A549 (cell line): ENCODE measurements at regions not wholly inside any gene's neighbourhood (a gene's known extent, or its start where the extent isn't known, plus 50 kb on each side); places are given as distances from the start of the nearest gene placed in this dataset.

Source experiments
- ATAC-seq, 2 experiments: fragments of 200-7000 bp in 1 of 2; fragments of >200 bp in 1 of 2; cut with Nextera tagmentation in 1 of 2; cut with Tn5 transposase in 1 of 2; 3 replicates each; pipeline versions ENCODE4 v1.8.0 to v1.9.1; 2018 to 2020; ENCODE audit warnings: mild to moderate bottlenecking in 1 of 2, moderate library complexity in 1 of 2
- CTCF ChIA-PET: fragments of 300-600 bp; sonication (Branson Sonifier 250); formaldehyde crosslinking; extraction: SDS; loops from one replicate; lab custom pipeline; 2021; ENCODE audit warnings: antibody characterized with exemption, inconsistent platforms; lab: Yijun Ruan, JAX
- POLR2A ChIA-PET: fragments of 350-600 bp; formaldehyde crosslinking; extraction: SDS; loops from one replicate; lab custom pipeline; 2021; ENCODE audit warnings: antibody characterized with exemption, inconsistent platforms; lab: Yijun Ruan, JAX
- DNase-seq, 2 experiments: peaks; one replicate each; pipeline versions ENCODE4 v3.0.0 to v3.0.0-alpha.2; 2011 to 2016; ENCODE audit warnings: low read depth in 1 of 2, low spot score in 1 of 2
- FAIRE-seq: peaks from 2 replicates; lab custom pipeline; 2011; peaks lifted over from hg19 to GRCh38; lab: Jason Lieb, UNC
- H3K27ac ChIP-seq, 2 experiments: fragments of >200 bp; sonication (Bioruptor Twin); formaldehyde crosslinking; 3 replicates each; pipeline ENCODE4 v1.5.1; 2016 to 2017
- H3K4me1 ChIP-seq: fragments of >200 bp; sonication (Bioruptor Twin); formaldehyde crosslinking; 3 replicates; pipeline ENCODE4 v1.6.1; 2016
- H3K4me2 ChIP-seq: fragments of >200 bp; sonication (Bioruptor Twin); formaldehyde crosslinking; 3 replicates; pipeline ENCODE4 v1.6.1; 2016
- H3K4me3 ChIP-seq: fragments of >200 bp; sonication (Bioruptor Twin); formaldehyde crosslinking; 3 replicates; pipeline ENCODE4 v1.5.1; 2016
- H3K9me3 ChIP-seq: fragments of >200 bp; sonication (Bioruptor Twin); formaldehyde crosslinking; 3 replicates; pipeline ENCODE4 v1.6.1; 2016
- BCL3 ChIP-seq: fragments of >200 bp; sonication (Bioruptor Twin); formaldehyde crosslinking; IDR thresholded peaks from 3 replicates; pipeline ENCODE4 v1.6.1; 2016
- CBX2 ChIP-seq: fragments of 200-600 bp; sonication (generic); IDR thresholded peaks from 2 replicates; pipeline ENCODE4 v1.6.1; 2016; ENCODE audit warnings: low read depth, mild to moderate bottlenecking, borderline replicate concordance
- CEBPB ChIP-seq, 2 experiments: fragments of >200 bp in 1 of 2; sonication (Bioruptor Twin) in 1 of 2; formaldehyde crosslinking in 1 of 2; IDR thresholded peaks; 2 replicates each; pipeline ENCODE4 v1.6.1; 2012 to 2016
- CHD2 ChIP-seq: fragments of 150-350 bp; IDR thresholded peaks from 2 replicates; pipeline ENCODE4 v1.6.1; 2014; ENCODE audit warnings: low read length; ENCODE audit not compliant: partially characterized antibody
- E2F6 ChIP-seq: IDR thresholded peaks from 2 replicates; pipeline ENCODE4 v1.6.1; 2012; ENCODE audit warnings: low read depth, borderline replicate concordance
- EHMT2 ChIP-seq: fragments of 200-600 bp; sonication (generic); IDR thresholded peaks from 2 replicates; pipeline ENCODE4 v1.6.1; 2016; ENCODE audit warnings: antibody characterized with exemption, low read depth, mild to moderate bottlenecking, moderate library complexity
- EP300 ChIP-seq, 2 experiments: fragments of >200 bp; sonication (Bioruptor Twin); formaldehyde crosslinking; IDR thresholded peaks; 2 replicates in 1 of 2; 3 replicates in 1 of 2; pipeline ENCODE4 v1.6.1; 2016 to 2017
- ESRRA ChIP-seq: fragments of 150-350 bp; IDR thresholded peaks from 2 replicates; pipeline ENCODE4 v1.6.1; 2014; ENCODE audit warnings: mild to moderate bottlenecking, low read length, borderline replicate concordance
- FOXS1 ChIP-seq: fragments of 250-450 bp; sonication (Bioruptor Pico); IDR thresholded peaks from 2 replicates; pipeline ENCODE4 v1.5.0; 2020; ENCODE audit warnings: mild to moderate bottlenecking, moderate library complexity
- GATA3 ChIP-seq: IDR thresholded peaks from 2 replicates; pipeline ENCODE4 v1.6.1; 2012; ENCODE audit warnings: borderline replicate concordance
- HDAC2 ChIP-seq: fragments of 200-600 bp; sonication (generic); IDR thresholded peaks from 2 replicates; pipeline ENCODE4 v1.6.1; 2016
- HEYL ChIP-seq: fragments of 250-450 bp; sonication (Bioruptor Pico); IDR thresholded peaks from 2 replicates; pipeline ENCODE4 v1.8.0; 2021; ENCODE audit warnings: mild to moderate bottlenecking, moderate library complexity
- HMGXB4 ChIP-seq: fragments of 250-450 bp; sonication (Bioruptor Pico); IDR thresholded peaks from 2 replicates; pipeline ENCODE4 v1.5.0; 2021; ENCODE audit warnings: mild to moderate bottlenecking, moderate library complexity, borderline replicate concordance
- HOXA7 ChIP-seq: fragments of 250-450 bp; sonication (Bioruptor Pico); IDR thresholded peaks from 2 replicates; pipeline ENCODE4 v1.5.0; 2020; ENCODE audit warnings: mild to moderate bottlenecking, moderate library complexity
- HOXB13 ChIP-seq: fragments of 250-450 bp; sonication (Bioruptor Pico); IDR thresholded peaks from 2 replicates; pipeline ENCODE4 v1.5.0; 2020; ENCODE audit warnings: low read depth, mild to moderate bottlenecking, moderate library complexity
- HOXB5 ChIP-seq: fragments of 250-450 bp; sonication (Bioruptor Pico); IDR thresholded peaks from 2 replicates; pipeline ENCODE4 v1.5.0; 2020; ENCODE audit warnings: mild to moderate bottlenecking, moderate library complexity
- MAZ ChIP-seq: fragments of 150-350 bp; IDR thresholded peaks from 2 replicates; pipeline ENCODE4 v1.6.1; 2014; ENCODE audit warnings: antibody characterized with exemption, low read depth, low read length, borderline replicate concordance
- MYC ChIP-seq: IDR thresholded peaks from 2 replicates; pipeline ENCODE4 v1.6.1; 2012; ENCODE audit warnings: mild to moderate bottlenecking, inconsistent platforms, low read length, improper control_type of control experiment, borderline replicate concordance
- NFE2L2 ChIP-seq: fragments of 150-350 bp; conservative IDR thresholded peaks from 2 replicates; pipeline ENCODE4 v1.6.1; 2014; ENCODE audit warnings: low read length
- NPAS2 ChIP-seq: fragments of 250-450 bp; sonication (Bioruptor Pico); IDR thresholded peaks from 2 replicates; pipeline ENCODE4 v1.8.0; 2022; ENCODE audit warnings: mild to moderate bottlenecking, moderate library complexity, borderline replicate concordance
- NR3C1 ChIP-seq: fragments of >200 bp; sonication (Bioruptor Twin); formaldehyde crosslinking; IDR thresholded peaks from 3 replicates; pipeline ENCODE4 v1.6.1; 2017
- POLR2AphosphoS2 ChIP-seq: conservative IDR thresholded peaks from 2 replicates; pipeline ENCODE4 v1.6.1; 2012; ENCODE audit warnings: low read length, improper control_type of control experiment, inconsistent platforms
- RAD21 ChIP-seq, 2 experiments: fragments of >200 bp in 1 of 2; sonication (Bioruptor Twin) in 1 of 2; formaldehyde crosslinking in 1 of 2; IDR thresholded peaks in 1 of 2; conservative IDR thresholded peaks in 1 of 2; 2 replicates in 1 of 2; 3 replicates in 1 of 2; pipeline ENCODE4 v1.6.1; 2012 to 2018; ENCODE audit warnings: inconsistent platforms in 1 of 2
- RARB ChIP-seq: fragments of 250-450 bp; sonication (Bioruptor Pico); IDR thresholded peaks from 2 replicates; pipeline ENCODE4 v1.8.0; 2021; ENCODE audit warnings: mild to moderate bottlenecking, moderate library complexity
- RCOR1 ChIP-seq: fragments of 150-350 bp; IDR thresholded peaks from 2 replicates; pipeline ENCODE4 v1.6.1; 2014; ENCODE audit warnings: antibody characterized with exemption, low read length, low read depth
- SREBF2 ChIP-seq: fragments of 450-650 bp; IDR thresholded peaks from 2 replicates; pipeline ENCODE4 v1.6.1; 2014; ENCODE audit warnings: mild to moderate bottlenecking, moderate library complexity
- TFCP2L1 ChIP-seq: fragments of 250-450 bp; sonication (Bioruptor Pico); IDR thresholded peaks from 2 replicates; pipeline ENCODE4 v1.5.0; 2021; ENCODE audit warnings: mild to moderate bottlenecking
- USF2 ChIP-seq: fragments of 450-650 bp; IDR thresholded peaks from 2 replicates; pipeline ENCODE4 v1.6.1; 2014; ENCODE audit warnings: antibody characterized with exemption
- ZNF302 ChIP-seq: fragments of 250-450 bp; sonication (Bioruptor Pico); IDR thresholded peaks from 2 replicates; pipeline ENCODE4 v1.9.0; 2021; ENCODE audit warnings: inconsistent platforms, mild to moderate bottlenecking, moderate library complexity
- ZSCAN20 ChIP-seq: fragments of 250-450 bp; sonication (Bioruptor Pico); IDR thresholded peaks from 2 replicates; pipeline ENCODE4 v1.8.0; 2022; ENCODE audit warnings: mild to moderate bottlenecking, moderate library complexity
- WGBS: methylation state at CpG from one replicate; pipeline ENCODE4 v1.1.6; 2017; ENCODE audit errors: missing lambda C conversion rate; 5-methylcytosine and 5-hydroxymethylcytosine counted together

- ATAC-seq (no peak), DNase-seq (no peak), FAIRE-seq (no peak)
- POLR2A ChIA-PET, result no interaction called here
- Histone ChIP-seq H3K4me1 (peaks cover 28% of the 10 kb centered on the region), H3K9me3 (no peaks in the 10 kb centered on the region), H3K4me3 (no peak overlapping the region), H3K4me2 (no peak overlapping the region), H3K27ac (no peak overlapping the region)
- no peak for TF ChIP-seq RARB (CRISPR knock-in tag)
- TF ChIP-seq BCL3, result no peak
- no peak for TF ChIP-seq ESRRA
- TF ChIP-seq POLR2AphosphoS2, result no peak
- no peak for TF ChIP-seq NPAS2 (CRISPR knock-in tag)
- TF ChIP-seq HOXB13 (CRISPR knock-in tag), result no peak
- TF ChIP-seq EP300 (IDR thresholded peaks at IDR 0.05), result no peak
- TF ChIP-seq RAD21 (conservative IDR thresholded peaks at IDR 0.05 in 1 of 2, IDR thresholded peaks at IDR 0.05 in 1 of 2), result no peak
- TF ChIP-seq RCOR1, result no peak
- TF ChIP-seq EHMT2, result no peak
- no peak for TF ChIP-seq HOXA7 (CRISPR knock-in tag)
- no peak for TF ChIP-seq ZNF302 (CRISPR knock-in tag)
- TF ChIP-seq NR3C1, result no peak
- no peak for TF ChIP-seq HOXB5
- TF ChIP-seq SREBF2, result no peak
- WGBS, result 73% methylated on average over 11 of the region's 11 CpGs
- CTCF ChIA-PET, result interaction anchor here (2.2 kb wide), 1 partner anchor 137 kb away, joined by 10 read pairs; no protein-coding TSS in a partner anchor
These were observed 344.3 kb downstream of the PREX1 start for GRCh38 chr20:48483334-48484066.

GRCh38 chr20:48482790-48483189 lies 345.0 kb downstream of the PREX1 start:
- FAIRE-seq (no peak), ATAC-seq (no peak), DNase-seq (no peak)
- Histone ChIP-seq H3K9me3 (no peaks in the 10 kb centered on the region), H3K4me3 (no peak overlapping the region), H3K4me2 (no peak overlapping the region), H3K4me1 (peaks cover 25% of the 10 kb centered on the region), H3K27ac (no peak overlapping the region)
- ChIA-PET CTCF (interaction anchor here (0.7 to 2.2 kb wide), 2 partner anchors 135 to 138 kb away, joined by 3 to 10 read pairs; no protein-coding TSS in a partner anchor), POLR2A (no interaction called here)
- no peak for TF ChIP-seq MYC
- TF ChIP-seq TFCP2L1 (CRISPR knock-in tag), result no peak
- no peak for TF ChIP-seq E2F6
- TF ChIP-seq USF2, result no peak
- TF ChIP-seq HMGXB4, result no peak
- TF ChIP-seq MAZ, result no peak
- no peak for TF ChIP-seq HEYL (CRISPR knock-in tag)
- TF ChIP-seq ZSCAN20, result no peak
- no peak for TF ChIP-seq CHD2
- TF ChIP-seq RAD21 (conservative IDR thresholded peaks at IDR 0.05 in 1 of 2, IDR thresholded peaks at IDR 0.05 in 1 of 2), result no peak
- no peak for TF ChIP-seq POLR2AphosphoS2
- TF ChIP-seq CBX2, result no peak
- TF ChIP-seq RARB (CRISPR knock-in tag), result no peak
- TF ChIP-seq FOXS1 (CRISPR knock-in tag), result no peak
- TF ChIP-seq HDAC2, result no peak
- no peak for TF ChIP-seq CEBPB (IDR thresholded peaks at IDR 0.05)
- no peak for TF ChIP-seq NFE2L2
- TF ChIP-seq GATA3, result no peak
- WGBS, result 59% methylated on average over 9 of the region's 9 CpGs
